GM19328 (cell line): ENCODE measurements at regions not wholly inside any gene's neighbourhood (a gene's known extent, or its start where the extent isn't known, plus 50 kb on each side); places are given as distances from the start of the nearest gene placed in this dataset.
A peak's percentile ranks its signal among the peaks of the same experiment; 100 is the strongest.

ENCODE experiments used
- ATAC-seq: cut with Tn5 transposase; IDR thresholded peaks from one replicate; pipeline ENCODE4 v1.9.1; 2021; ENCODE audit warnings: mild to moderate bottlenecking, moderate library complexity; ENCODE audit not compliant: unreplicated experiment

DNA sequence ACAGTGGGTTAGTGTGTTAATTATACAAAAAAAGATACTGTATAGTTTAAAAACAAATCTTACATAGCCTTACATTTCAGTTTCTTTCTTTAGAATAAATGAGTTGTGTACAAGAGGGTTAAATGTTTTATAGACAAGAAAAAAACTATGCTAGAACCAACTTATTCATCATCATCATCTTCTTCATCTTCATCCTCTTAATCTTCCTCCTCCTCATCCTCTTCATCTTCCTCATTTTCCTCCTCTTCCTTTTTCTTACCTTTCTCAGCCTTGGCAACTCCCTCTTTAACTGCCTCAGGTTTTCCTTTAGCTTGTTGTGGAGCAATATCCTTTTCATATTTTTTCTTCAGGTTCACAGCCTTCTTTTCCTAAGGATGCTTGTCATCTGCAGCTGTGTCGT lies 53.7 kb downstream of the RPS12 start:
- no peak for ATAC-seq

DNA sequence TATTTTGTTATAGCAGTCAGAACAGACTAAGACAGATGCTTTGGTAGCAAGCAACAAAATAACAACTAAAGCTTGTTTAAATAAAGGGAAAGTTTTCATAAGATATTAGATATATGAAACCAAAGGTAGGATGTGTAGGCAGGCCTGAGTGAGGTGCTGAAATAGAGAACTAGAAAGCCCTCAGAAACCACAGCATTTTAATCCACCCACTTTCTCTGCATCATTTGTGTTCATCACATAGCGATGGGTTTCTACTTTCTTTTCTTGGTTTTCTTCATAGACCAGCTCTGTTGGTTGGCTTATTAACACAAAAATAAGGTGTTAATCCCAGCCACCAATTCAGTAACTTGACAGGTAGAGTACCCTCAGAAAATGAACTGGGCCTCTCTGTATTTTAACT lies 58.6 kb downstream of the RPS12 start:
- peak; percentile 100 for ATAC-seq

DNA sequence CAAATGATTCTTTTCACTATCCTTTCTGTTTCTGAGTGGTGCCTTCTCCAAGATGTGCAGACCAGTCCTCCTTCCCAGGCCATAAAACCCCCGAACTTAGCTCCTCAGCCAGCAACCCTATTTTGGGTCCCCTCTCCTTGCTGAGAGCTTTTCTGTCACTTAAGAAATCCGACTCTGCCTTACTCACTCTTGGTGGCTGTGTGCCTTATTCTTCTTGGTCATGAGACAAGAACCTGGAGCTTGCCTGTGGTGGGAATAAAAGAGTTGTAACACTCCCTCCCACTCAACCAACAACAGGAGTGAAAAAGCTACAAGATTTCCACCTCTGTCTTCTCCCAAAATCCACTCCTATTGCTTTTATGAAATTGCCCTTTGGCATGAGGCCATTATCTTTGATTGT lies 62.6 kb downstream of the RPS12 start:
- ATAC-seq = no peak

DNA sequence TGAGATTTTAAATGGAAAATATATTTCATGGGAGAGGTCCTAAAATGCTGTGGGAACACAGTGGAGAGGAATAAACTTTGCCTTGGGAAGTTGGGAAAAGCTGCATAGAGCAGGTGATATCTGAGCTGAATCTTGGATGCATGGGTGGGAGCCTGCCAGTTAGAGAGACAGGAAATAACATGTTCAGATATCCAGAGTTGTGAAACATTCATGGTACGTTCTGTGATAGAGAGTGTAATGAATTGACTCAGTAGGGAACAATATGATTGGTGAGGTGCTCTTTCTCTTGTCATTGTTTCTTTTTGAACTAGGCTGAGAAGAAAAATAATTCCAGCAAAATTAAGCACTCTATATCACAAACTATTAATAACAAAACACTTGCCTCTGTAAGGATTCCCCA lies 72.8 kb downstream of the RPS12 start:
- ATAC-seq = no peak

DNA sequence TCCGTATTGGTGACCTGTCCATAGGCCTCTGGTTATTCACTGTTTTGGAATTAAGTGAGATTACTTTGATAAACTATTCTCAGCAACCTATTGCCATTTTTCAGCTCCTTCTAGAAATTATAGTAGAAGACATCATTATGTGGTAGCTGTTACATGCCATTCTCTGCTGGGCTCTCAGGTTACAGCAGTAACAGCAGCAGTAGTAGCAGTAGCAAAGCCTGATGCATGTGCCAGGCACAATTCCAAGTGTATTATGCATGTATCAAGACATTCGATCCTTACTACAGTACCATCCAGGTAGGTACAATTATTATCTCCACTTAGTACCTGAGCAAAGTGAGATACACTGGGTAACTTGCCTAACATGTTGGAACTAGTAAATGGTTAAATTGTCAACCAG lies 74.3 kb downstream of the RPS12 start:
- ATAC-seq = no peak

DNA sequence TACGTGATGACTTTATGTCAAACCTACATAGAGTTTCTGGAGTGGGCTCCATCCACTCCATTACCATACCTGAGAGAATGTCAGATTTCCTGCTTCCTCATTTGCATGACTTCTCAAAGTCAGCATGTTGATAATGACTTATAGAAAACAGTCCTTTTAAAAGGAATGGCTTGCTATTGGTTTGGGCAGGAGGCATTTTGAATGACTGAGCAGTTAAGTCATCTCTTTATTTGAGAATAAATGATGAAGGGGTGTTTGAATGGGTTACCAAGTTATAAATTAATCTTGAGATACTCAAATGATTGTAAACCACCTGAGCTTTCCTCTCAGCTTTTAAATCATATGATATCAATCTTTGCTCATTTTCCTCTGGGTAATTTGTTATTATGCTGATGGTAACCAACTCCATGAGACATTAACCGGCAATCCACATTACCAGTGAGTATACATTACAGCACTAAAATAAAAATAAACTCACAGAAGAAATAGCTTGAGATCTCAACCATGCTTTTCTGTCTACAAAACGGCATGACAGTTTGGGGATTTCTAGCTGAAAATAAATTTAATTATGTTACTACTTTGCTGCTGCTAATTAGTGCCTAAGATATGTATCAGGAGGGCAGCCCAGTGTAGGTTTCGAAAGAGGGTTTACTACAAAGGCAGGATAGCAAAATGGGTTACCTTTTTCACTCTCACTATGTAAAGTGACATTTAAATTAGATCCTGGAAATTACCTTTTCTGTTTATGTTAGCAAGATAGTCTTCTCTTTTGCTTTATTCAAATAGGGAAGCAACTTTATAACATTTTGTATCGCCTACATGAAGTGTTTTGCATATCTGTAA lies 78.8 kb downstream of the RPS12 start:
- no peak for ATAC-seq

DNA sequence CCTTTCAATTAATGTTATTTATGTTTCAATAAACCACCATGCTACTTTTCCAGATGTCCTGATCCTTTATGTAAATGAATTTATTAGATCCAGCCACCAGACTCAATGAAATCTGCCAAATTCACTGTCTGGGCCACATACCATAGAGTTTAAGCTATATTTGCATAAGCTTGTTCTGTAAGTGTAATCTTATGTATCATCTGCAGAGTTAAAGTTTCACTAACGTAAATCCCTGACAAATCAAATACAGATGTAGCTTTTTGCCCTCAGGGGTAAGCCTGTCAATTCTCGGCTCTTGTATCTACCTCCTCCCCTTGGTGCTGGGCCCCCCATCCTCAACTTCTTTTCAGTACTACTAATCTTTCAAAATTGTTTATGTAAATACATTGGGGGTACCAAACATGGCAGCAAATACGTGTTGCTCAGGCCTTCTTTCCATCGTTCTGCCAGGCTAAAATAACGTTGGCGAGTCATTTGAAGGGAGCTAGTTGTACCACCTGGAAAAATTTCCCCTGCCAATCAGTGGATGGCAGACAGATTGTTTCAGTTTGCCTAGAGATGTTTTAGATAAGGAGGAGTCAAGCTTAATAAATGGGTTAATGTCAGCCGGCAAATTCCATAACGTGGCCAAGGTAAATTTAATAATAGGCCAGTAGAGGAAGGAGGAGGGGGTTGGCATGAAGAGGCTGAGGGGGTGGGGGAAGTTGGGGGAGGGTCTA lies 79.6 kb downstream of the RPS12 start:
- ATAC-seq = no peak

DNA sequence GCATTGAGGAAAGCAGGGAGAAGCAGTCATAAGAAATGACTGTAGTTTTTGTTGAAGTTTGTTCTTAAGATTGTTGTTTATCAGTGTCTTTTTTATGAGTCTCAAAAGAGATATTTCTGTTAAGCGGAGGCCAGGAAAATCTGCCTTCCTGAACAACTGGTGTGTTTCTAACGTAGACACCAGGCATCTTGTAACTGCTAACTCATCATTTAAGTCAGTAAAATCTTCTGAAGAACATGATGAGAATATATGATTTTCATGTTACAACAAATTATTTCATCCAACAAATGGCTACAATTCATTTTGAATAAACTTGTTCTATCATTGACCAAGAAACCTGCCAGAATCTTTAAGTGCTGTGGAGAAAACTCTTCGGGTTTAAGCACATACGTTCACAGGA lies 84.0 kb downstream of the RPS12 start:
- ATAC-seq = no peak

DNA sequence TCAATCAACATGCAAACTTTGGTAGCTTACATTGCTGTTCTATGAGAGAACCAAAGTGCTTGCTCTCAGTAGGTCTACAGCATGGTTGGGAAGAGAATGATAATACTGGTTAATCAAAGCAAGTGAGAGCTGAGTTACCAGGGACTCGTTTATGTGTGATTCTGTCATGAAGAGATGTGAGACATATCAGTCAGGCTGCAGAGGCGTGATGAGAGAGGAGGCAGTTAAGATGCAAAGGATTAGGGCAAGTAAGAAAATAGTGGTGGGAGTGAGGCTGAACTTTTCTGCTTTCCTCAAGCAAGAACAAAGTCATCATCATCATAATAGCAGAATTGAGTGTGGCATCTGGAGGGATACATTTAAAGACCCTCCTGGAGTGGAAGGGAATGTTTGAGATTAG lies 86.5 kb downstream of the RPS12 start:
- no peak for ATAC-seq

DNA sequence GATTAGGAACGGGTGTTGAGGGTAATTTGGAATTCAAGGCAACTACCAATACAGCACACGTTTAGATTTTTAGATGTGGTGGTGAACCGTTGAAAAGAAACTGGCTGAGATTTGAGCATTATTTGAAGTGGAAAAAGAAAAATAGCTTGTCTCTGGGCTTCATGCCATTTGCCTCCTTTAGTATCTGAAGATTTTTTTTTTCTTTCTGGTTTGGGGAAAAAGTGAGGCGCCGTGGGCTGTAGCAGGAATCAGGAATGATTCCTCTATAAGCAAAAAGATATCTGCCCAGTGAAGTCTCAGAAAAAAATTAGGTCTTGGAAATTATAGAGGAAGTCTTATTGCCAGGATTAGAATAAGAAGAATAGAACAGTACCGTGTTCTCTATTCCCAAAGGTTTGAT lies 88.5 kb downstream of the RPS12 start:
- no peak for ATAC-seq

DNA sequence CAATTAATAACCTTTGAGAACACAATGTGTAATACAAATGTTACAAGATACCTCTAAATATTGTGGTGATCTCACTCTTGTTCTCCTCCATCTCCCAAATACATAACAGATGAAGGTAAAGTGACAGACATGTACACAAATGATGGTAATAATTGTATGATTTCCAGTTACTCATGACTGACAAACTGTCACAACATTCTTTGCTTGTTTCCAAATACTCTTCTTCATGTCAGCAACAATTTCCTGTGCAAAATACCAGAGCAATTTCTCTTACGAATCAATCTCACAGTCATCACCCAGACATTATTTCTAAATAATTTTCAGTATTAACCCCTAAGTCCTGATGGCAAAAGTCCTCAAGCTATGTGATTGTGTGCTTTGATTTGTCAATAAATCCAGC lies 92.9 kb downstream of the RPS12 start:
- ATAC-seq = no peak

DNA sequence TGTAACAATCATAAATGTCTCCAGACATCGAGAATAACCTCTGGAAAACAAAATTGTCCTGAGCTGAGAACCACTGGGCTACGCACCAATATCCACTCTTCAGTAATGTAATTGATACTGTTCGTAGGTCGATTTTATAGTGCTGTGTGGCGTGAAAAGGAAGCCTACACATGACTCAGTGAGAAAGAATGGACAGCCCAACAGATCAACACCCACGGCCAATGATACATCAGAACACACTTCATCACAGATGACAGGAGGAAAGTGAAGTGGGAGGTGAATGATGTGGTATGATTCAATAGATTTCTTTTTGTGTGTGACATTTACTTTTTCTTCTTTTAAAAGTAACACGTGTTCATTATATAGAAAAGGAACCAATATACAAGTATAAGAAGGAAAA lies 93.5 kb downstream of the RPS12 start:
- ATAC-seq = no peak

DNA sequence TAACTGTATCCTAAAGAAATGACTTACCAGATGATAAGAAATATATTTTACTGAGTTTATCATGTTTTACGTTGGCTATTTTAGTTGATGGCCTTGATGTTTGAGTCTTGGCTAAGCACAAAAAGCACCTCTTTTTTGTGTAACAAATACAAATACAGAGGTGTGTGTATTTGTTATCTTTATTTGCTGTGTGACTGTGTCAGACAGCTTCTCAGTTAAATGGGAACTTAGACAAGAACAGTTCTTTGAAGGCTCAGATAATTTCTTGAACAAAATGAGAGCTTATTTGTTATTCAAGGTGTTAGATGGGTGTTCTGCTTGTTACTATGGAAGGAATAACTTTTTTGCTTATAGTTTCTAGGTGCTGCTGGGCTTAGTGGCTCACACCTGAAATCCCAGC lies 95.4 kb downstream of the RPS12 start:
- no peak for ATAC-seq

DNA sequence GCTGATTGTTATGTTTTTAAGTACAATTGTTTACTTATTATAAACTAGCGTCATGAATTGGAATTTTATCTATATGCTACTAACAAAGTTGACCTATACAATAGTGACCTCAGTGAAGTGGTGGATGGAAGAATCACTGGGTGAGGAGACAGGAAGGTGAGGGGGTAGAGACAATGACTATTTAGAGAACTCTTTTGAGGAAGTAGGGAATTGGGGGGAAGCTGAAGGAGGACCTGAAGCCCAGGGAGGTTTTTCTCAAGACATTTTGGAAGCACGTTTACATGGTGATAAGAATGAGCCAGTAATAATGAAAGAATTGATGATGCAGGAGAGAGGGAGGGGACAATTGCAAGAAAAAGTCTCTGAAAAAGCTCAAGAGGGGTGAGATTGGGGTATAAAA lies 96.4 kb downstream of the RPS12 start:
- no peak for ATAC-seq

DNA sequence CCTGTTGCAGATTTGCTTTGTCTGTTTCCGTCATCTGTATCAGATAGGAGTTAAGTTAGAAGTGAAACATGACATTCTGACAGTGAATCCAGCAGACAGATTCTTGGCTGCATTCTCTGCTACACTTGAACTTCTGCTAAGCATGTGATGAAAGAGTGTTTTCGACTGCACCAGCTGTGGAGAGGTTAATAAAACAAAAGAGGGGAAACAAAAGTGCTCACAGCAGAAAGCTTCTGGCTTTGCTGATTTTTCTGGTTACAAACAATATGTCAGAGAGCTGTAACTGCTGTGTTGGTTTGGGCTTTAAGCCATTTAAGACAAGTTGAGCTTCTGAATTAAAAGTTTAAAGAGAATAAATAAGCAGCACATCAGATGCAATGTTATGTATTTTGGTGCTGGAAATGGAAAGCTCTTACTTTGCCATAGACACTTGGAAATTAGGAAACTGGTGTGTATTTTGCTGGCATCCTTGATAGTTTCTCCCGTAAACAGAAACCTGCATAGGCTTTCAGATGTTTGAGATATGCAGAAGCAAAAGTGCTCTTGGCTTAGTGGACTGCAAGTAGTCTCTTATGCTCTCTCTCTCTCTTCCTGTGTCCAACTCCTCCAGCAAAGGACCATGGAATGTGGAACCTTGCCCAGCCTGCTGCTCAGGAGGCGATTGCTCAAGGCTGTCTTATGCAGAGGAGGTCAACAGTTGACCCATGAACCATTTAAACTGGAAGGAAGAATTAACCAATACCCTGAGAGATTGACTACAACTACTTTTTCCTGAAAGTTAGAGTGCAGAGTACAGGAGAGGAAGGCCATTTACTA lies 104.9 kb downstream of the RPS12 start:
- no peak for ATAC-seq

DNA sequence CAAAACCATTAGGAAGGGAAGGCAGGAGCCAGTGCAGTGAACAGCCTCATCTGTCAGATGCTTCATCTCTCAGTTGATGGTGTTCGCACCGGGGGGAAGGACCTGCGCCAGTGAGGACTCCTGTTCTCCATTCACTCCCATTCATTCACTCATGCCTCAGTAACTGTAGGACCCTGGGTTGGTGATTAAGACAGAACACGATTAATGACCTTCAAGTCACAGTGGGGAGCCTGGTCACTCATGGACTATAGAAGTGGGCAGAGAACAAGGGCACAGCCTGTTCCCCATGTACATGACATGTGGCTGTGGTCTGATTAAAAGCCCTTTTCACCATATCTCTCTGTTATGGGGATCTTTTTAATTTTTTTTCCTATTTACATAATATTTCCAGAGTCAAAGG lies 113.3 kb downstream of the RPS12 start:
- ATAC-seq = no peak

DNA sequence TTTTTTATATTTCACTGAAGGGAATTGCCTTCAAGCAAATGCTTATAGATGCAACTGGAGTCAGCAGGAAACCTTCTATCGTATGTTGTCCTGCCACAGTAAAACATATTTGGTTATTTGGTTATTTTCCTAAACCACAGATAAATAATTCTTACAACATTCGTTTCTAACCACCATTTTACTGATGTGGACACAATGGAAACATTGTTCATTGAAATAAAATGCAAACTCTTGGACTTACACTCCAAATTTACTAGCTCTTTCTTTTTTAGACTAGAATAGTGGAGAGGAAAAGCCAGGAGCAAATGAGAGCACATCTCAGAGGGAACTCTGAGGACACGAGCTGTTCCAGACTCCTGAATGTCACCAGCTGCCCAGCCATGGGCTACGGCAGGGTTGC lies 114.8 kb downstream of the RPS12 start:
- ATAC-seq = no peak

DNA sequence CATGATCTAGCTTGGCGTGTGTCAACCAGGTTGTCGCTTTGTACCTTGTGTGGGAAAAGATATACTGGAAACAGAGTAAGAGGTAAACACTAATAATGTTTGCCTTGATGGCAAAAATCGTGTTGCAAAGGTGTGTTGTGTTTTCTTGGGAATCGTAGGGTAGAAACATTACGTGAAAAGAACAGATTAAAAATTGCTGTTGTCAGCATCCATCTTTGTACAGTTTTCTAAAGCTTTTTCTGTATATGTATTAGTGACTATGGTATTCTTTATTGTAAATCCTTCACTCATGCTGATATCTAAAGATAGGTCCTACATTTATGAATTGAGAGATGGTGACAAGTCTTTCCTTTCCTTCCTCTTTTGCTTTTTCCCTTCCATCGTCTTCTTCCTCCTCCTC lies 116.9 kb downstream of the RPS12 start:
- no peak for ATAC-seq

DNA sequence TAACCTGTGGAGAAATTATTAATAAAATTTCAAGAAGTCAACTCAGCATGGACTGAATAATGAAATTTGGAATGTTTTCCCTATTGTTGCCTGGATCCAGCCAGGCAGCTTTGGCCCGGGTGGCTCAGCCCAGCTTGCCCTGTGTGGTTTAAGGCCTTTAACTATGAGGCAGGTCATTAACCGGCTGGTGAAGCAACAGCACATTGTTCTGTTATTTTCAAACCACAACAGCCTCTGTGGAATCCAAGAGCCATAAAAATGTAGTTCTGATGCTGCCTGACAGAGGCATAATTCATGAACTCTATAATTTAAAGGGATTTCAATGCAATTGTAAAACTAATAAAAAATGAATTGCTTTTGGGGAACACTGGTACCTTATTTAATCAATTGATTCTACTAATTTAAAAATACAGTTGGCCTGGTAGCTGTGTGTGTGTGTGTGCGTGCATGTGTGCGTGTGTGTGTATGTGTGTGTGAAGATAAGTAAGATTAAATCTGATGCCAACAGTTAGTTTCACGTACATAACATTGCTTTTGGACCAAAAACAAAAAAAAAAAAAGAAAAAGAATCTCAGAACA lies 117.7 kb downstream of the RPS12 start:
- no peak for ATAC-seq

DNA sequence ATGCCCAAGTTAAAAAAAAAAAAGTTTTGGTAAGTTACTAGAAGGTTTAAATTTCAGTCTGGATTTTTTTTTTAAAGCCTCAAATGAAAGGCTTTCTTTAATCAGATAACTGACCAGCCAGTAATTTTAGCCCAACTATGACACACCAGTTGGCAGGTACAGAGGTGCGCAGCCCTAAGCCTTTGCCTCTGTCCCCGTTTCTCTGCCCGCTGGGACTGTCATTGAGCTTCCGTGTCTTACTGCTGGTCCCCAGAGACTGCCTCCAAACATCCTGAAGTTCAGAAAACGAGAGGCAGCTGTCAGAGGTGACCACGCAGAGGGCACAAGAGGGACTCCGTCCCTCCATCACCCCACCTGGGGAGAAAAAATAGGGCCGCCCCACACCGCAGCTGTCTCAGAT lies 118.2 kb downstream of the RPS12 start:
- ATAC-seq = no peak

DNA sequence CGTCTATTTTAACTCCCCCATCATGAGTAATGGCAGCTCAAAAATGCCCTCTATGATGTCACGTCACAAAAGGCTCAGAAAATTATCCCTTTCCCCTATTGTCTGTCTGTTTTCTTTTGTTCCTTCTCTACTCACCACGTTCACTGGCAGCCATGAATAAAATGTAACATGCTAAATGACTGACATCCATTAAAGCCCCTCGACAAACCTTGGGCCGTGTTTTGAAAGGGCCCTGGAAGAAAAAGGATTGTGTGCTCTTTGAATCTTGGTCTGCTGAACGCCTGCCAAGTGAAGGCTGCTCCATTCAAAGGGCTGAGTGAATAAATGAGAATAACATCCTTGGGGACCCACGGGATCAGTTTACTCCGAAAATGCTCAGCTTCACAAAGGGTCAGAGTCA lies 118.7 kb downstream of the RPS12 start:
- no peak for ATAC-seq
